Cardiac muscle cell (in vitro differentiated cells and primary cell): ENCODE measurements at regions not wholly inside any gene's neighbourhood (a gene's known extent, or its start where the extent isn't known, plus 50 kb on each side); places are given as distances from the start of the nearest gene placed in this dataset.

Experiments used
- DNase-seq, 2 donors: peaks; one replicate each; pipeline versions ENCODE4 v3.0.0 to v3.0.0-alpha.2; 2010 to 2017; ENCODE audit warnings: low read depth in 1 of 2, low spot score in 1 of 2
- H3K27ac ChIP-seq: fragments of 200-600 bp; sonication (generic); 2 replicates; pipeline ENCODE4 v1.5.1; 2016
- H3K27me3 ChIP-seq: fragments of 200-600 bp; sonication (generic); 2 replicates; pipeline ENCODE4 v1.6.0; 2016; ENCODE audit warnings: control low read depth
- H3K36me3 ChIP-seq: fragments of 200-600 bp; sonication (generic); 2 replicates; pipeline ENCODE4 v1.5.1; 2016; ENCODE audit warnings: control low read depth
- H3K4me1 ChIP-seq: fragments of 200-600 bp; sonication (generic); 2 replicates; pipeline ENCODE4 v1.8.1; 2017; ENCODE audit warnings: low read depth, mild to moderate bottlenecking, mixed run types
- H3K4me3 ChIP-seq: fragments of 200-600 bp; sonication (generic); 2 replicates; pipeline ENCODE4 v1.5.1; 2016; ENCODE audit warnings: mild to moderate bottlenecking
- H3K9me3 ChIP-seq: fragments of 200-600 bp; sonication (generic); 2 replicates; pipeline ENCODE4 v1.5.1; 2017; ENCODE audit warnings: low read depth, mild to moderate bottlenecking, control low read depth
- TF ChIP-seq, protein P1 (sequence below): IDR thresholded peaks from 2 replicates; pipeline ENCODE4 v1.5.1; 2012; ENCODE audit warnings: low read depth, mild to moderate bottlenecking, low read length

DNA sequence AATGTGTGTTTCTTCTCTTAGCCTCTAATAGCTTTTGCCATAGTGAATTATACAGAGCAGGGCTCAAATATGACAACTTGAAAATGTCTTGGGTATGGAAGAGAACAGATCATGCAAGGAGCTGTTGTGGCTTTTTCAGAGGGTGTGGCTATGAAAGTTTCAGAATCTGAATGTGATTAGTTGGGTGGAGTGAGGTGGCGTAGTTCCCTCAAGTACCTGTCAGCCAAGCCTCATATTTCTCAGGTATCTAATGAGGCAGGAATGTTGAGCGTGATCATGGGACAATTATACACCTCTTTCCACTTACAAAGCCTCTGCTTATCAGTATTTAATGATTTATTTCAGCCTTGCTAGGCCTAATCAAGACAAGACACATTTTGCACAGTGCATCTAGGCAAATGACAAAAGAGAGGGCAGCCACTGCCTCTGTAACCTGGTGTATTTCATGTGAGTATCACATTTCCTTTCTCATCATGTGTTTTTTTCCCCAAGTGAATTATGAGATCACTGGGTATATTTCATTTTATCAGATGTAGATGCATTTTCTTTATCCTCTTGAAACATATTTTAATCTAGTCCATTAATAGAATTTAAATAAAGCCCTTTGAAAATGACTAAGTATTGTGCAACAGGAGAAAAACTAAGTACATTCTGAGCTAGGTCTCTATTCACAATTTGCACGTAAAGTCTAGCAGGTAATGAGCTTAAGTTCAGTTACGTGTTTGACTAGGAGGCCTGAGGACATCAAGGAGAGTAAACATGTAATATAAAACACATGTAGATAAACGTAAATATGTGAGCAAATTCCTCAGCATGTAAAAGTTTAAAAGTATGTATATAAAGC is 644.4 kb upstream of the IGFBP3 start:
- H3K36me3 ChIP-seq = no peaks in the 10 kb centered on the region
- no peak overlapping the region for H3K27ac ChIP-seq
- H3K9me3 ChIP-seq = no peaks in the 10 kb centered on the region
- H3K4me3 ChIP-seq = no peak overlapping the region
- H3K4me1 ChIP-seq = no peaks in the 10 kb centered on the region
- no peaks in the 10 kb centered on the region for H3K27me3 ChIP-seq
- TF ChIP-seq, protein P1, sequence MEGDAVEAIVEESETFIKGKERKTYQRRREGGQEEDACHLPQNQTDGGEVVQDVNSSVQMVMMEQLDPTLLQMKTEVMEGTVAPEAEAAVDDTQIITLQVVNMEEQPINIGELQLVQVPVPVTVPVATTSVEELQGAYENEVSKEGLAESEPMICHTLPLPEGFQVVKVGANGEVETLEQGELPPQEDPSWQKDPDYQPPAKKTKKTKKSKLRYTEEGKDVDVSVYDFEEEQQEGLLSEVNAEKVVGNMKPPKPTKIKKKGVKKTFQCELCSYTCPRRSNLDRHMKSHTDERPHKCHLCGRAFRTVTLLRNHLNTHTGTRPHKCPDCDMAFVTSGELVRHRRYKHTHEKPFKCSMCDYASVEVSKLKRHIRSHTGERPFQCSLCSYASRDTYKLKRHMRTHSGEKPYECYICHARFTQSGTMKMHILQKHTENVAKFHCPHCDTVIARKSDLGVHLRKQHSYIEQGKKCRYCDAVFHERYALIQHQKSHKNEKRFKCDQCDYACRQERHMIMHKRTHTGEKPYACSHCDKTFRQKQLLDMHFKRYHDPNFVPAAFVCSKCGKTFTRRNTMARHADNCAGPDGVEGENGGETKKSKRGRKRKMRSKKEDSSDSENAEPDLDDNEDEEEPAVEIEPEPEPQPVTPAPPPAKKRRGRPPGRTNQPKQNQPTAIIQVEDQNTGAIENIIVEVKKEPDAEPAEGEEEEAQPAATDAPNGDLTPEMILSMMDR = no peak
- DNase-seq = no peak

DNA sequence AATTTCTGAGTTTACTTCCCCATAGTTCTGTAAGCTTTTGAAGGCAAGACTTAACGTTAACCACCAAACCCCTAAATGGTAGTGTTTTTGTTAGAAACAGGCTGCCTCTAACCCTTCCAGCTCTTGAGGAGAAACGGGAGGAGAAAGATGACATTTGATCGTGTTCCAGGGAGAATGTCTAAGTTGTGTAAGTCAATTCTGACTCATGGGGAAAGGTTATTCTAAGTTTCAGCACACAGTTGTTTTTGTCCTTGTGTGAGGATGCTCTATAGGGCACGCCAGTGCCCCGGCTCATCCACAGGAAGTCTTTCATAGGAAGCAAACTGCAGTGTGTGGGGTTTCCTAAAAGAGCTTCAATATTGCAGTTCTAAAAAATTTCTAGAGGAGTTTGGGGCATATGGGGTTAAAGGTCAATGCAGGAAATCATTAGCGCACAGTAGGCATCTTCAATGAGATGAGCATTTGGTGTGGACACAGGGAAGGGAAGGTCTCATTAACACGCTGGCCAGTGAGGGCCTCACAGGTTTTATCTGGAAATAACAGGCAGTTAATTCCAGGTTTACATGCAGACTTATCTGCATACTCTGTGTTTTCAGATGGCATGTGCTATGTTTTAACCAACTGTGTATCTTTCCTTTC is 638.2 kb upstream of the IGFBP3 start:
- H3K36me3 ChIP-seq = no peaks in the 10 kb centered on the region
- peaks cover 3% of the 10 kb centered on the region for H3K4me1 ChIP-seq
- H3K9me3 ChIP-seq = no peaks in the 10 kb centered on the region
- TF ChIP-seq, protein P1 = no peak
- no peaks in the 10 kb centered on the region for H3K27me3 ChIP-seq
- DNase-seq = peak in 1 of 2 donors; percentile 87
- H3K27ac ChIP-seq = no peak overlapping the region
- H3K4me3 ChIP-seq = no peak overlapping the region

DNA sequence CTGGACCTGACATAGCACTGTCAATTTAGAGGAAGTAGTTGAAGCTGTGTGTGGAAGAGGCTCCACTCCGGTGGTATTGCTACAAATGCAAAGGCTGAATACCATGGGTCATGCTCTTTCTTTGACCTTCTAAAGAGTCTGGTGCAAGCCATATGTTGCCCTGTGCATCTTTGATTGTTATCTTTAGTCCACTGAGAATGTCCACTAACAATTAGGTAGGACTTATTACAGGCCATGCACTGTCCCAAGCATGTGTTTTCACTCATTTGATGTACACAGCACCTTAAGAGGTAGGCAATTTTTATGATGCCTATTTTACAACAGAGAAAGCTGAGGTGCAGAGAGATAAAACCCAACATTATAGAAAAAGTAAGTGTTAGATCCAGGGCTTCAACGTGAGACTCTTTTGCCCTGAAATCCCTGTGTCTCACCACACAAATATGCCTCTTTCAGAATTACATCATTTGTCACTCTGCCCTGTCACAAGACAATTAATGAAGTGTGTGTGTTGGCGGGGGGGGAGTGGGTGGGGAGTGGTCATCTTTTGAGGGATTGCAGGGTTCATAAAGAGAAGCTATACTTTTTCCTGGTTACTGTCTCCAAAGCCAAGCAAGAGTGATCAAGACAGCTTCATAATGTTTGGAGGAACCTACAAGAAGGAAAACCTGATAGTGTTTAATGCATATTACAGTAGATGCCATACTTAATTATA is 637.6 kb upstream of the IGFBP3 start:
- Histone ChIP-seq H3K27me3 (no peaks in the 10 kb centered on the region), H3K9me3 (no peaks in the 10 kb centered on the region), H3K36me3 (no peaks in the 10 kb centered on the region), H3K4me3 (no peak overlapping the region), H3K4me1 (peaks cover 3% of the 10 kb centered on the region), H3K27ac (no peak overlapping the region)
- DNase-seq = peak in 1 of 2 donors; percentile 48
- TF ChIP-seq, protein P1 = no peak

DNA sequence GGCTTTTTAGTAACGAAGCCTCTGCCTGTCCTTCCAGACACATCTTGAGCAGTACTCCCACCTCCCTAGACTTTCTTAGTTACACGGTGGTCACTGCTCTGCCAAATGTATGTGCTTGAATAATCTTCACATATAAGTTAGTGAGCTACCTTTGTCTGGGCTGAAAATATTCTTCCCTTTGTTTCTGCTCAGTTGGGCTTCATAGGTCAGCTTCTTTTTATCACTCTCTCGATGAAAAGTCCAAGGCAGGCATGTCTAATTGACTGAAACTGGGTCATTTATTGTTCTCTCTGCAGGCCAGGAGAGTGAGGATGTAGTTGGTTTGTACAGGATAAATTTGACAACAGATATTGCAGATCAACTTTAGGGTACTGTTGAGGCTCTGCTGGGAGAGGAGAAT is 636.7 kb upstream of the IGFBP3 start:
- H3K27me3 ChIP-seq = no peaks in the 10 kb centered on the region
- H3K27ac ChIP-seq = no peak overlapping the region
- H3K4me1 ChIP-seq = peaks cover 3% of the 10 kb centered on the region
- H3K36me3 ChIP-seq = no peaks in the 10 kb centered on the region
- DNase-seq = no peak
- no peaks in the 10 kb centered on the region for H3K9me3 ChIP-seq
- no peak overlapping the region for H3K4me3 ChIP-seq
- TF ChIP-seq, protein P1 = no peak

DNA sequence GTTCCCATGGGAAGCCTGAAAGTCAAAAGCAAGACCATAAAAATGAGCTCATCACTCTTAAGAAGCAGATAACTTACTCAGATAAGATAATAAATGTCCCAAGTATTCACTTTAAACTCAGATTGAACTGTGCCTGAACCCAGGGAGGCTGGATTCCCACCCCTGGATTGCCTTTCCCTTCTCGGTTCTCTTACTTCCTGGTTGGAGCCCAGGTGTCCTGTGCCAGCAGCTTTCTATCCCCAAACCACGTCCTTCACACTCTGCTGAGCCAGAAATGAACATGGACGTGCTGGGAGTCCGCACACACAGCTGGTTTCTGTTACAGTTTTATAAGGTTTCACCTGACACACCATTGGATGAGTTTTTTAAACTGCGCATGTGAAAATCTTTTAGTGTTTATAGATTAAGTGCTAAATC is 636.2 kb upstream of the IGFBP3 start:
- peak in 1 of 2 donors; percentile 40 for DNase-seq
- TF ChIP-seq, protein P1 = no peak
- Histone ChIP-seq H3K9me3 (no peaks in the 10 kb centered on the region), H3K27me3 (no peaks in the 10 kb centered on the region), H3K36me3 (no peaks in the 10 kb centered on the region), H3K4me3 (no peak overlapping the region), H3K27ac (no peak overlapping the region), H3K4me1 (peaks cover 3% of the 10 kb centered on the region)
